ENCODE measurements at regions not wholly inside any gene's neighbourhood (a gene's known extent, or its start where the extent isn't known, plus 50 kb on each side); places are given as distances from the start of the nearest gene placed in this dataset.
"Not testable (repeated sequence)": the region's sequence is repeated elsewhere in the genome, so short reads cannot be mapped to it uniquely, and the experiment has no call there.

GRCh38 chr2:173716458-173717052 lies 248.6 kb downstream of the SP3 start:
- no peaks in the 10 kb centered on the region for H3K4me1 ChIP-seq
- 25 to 31% methylated on average over 1 of the region's 1 CpG for WGBS, 2 donors
- intact Hi-C loops (cut with DNase I) = no loop called here
- no peak for TF ChIP-seq POLR2A (IDR thresholded peaks at IDR 0.05)
- TF ChIP-seq CTCF (IDR thresholded peaks at IDR 0.05) = no peak
- H3K27me3 ChIP-seq = no peaks in the 10 kb centered on the region
- no peak overlapping the region for H3K27ac ChIP-seq
- no peak for DNase-seq
- no peaks in the 10 kb centered on the region for H3K36me3 ChIP-seq
- H3K9me3 ChIP-seq = no peaks in the 10 kb centered on the region
- H3K4me3 ChIP-seq = no peak overlapping the region

GRCh38 chr2:173719471-173719870 lies 245.7 kb downstream of the SP3 start:
- Histone ChIP-seq H3K27ac (no peak overlapping the region), H3K27me3 (no peaks in the 10 kb centered on the region), H3K36me3 (no peaks in the 10 kb centered on the region), H3K4me1 (no peaks in the 10 kb centered on the region), H3K4me3 (no peak overlapping the region), H3K9me3 (no peaks in the 10 kb centered on the region)
- no peak for DNase-seq
- 74 to 80% methylated on average over 2 to 3 of the region's 3 CpGs for WGBS, 2 donors
- TF ChIP-seq POLR2A (IDR thresholded peaks at IDR 0.05) (no peak), CTCF (IDR thresholded peaks at IDR 0.05) (no peak)
- intact Hi-C loops (cut with DNase I) = no loop called here

- no peak for TF ChIP-seq POLR2A (IDR thresholded peaks at IDR 0.05)
- peak in 1 of 6 experiments; percentile 6 for TF ChIP-seq CTCF (IDR thresholded peaks at IDR 0.05)
- Histone ChIP-seq H3K9me3 (no peaks in the 10 kb centered on the region), H3K4me1 (no peaks in the 10 kb centered on the region), H3K4me3 (no peak overlapping the region), H3K27ac (no peak overlapping the region), H3K27me3 (no peaks in the 10 kb centered on the region), H3K36me3 (no peaks in the 10 kb centered on the region)
- WGBS, 2 donors = 50 to 78% methylated on average over 1 of the region's 1 CpG
- no peak for DNase-seq
- intact Hi-C loops (cut with DNase I) = no loop called here
Measured at GRCh38 chr2:173720306-173720705, 244.9 kb downstream of the SP3 start.

- no peak for DNase-seq
- Histone ChIP-seq H3K4me1 (peaks cover 0 to 13% (median 0%) of the 10 kb centered on the region in 3 donors), H3K27me3 (no peaks in the 10 kb centered on the region), H3K9me3 (no peaks in the 10 kb centered on the region), H3K36me3 (no peaks in the 10 kb centered on the region), H3K4me3 (no peak overlapping the region), H3K27ac (no peak overlapping the region)
- intact Hi-C loops (cut with DNase I) = no loop called here
- WGBS, 2 donors = 84 to 85% methylated on average over 4 of the region's 4 CpGs
- no peak for TF ChIP-seq CTCF (IDR thresholded peaks at IDR 0.05)
- TF ChIP-seq POLR2A (IDR thresholded peaks at IDR 0.05) = no peak
Measured at GRCh38 chr2:173734797-173735196, 230.4 kb downstream of the SP3 start.

GRCh38 chr2:173737954-173738575 lies 227.1 kb downstream of the SP3 start:
- DNase-seq; H3K36me3 ChIP-seq; H3K4me3 ChIP-seq; H3K9me3 ChIP-seq; intact Hi-C loops (cut with DNase I); H3K27me3 ChIP-seq; H3K27ac ChIP-seq: not testable (repeated sequence)
- peaks cover 0 to 13% (median 0%) of the 10 kb centered on the region in 3 donors for H3K4me1 ChIP-seq
